Right ventricle myocardium inferior (tissue), 1 donor: ENCODE measurements at regions not wholly inside any gene's neighbourhood (a gene's known extent, or its start where the extent isn't known, plus 50 kb on each side); places are given as distances from the start of the nearest gene placed in this dataset.

Experiments used
- ATAC-seq: fragments of 200-7000 bp; cut with Tn5 transposase; one replicate; pipeline ENCODE4 v1.9.1; 2020; ENCODE audit warnings: mild to moderate bottlenecking, moderate library complexity
- DNase-seq: peaks from one replicate; pipeline ENCODE4 v3.0.0; 2021; ENCODE audit errors: missing footprints
- intact Hi-C: fragments of 100-400 bp; cut with DNase I; formaldehyde crosslinking; loops from one replicate; pipeline ENCODE4 v1.11.0; 2022
- donor health status: DM: no; HTN: yes; CAD: no; lungs with severe emphysema.

- intact Hi-C loops: loop anchor here (10.0 kb wide), 1 partner anchor 267 kb away; no protein-coding TSS in a partner anchor
- no peak for ATAC-seq
- no peak for DNase-seq
Measured at GRCh38 chr10:88117869-88118632, 254.6 kb downstream of the PTEN start.

- intact Hi-C loops: loop anchor here (10.0 kb wide), 1 partner anchor 266 kb away; no protein-coding TSS in a partner anchor
- no peak for ATAC-seq
- DNase-seq: no peak
Measured at GRCh38 chr10:88118729-88119128, 255.3 kb downstream of the PTEN start.

GRCh38 chr10:88119160-88119559 is 255.7 kb downstream of the PTEN start:
- intact Hi-C loops: loop anchor here (10.0 kb wide), 1 partner anchor 266 kb away; no protein-coding TSS in a partner anchor
- ATAC-seq (no peak), DNase-seq (no peak)

DNA sequence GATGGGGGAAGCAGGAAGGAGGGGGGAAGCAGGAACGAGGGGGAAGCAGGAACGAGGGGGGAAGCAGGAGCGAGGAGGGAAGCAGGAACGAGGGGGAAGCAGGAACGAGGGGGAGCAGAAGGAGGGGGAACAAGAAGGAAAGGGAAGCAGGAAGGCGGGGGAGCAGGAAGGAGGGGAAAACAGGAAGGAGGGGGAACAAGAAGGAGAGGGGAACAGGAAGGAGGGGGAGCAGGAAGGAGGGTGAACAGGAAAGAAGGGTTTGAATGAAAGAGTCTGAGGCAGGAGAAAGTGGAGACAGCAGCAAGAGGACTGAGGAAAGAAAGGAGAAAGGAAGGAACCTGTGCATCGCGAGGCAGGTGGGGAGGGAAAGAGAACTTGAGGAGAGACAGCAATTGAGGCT is 256.6 kb downstream of the PTEN start:
- ATAC-seq (no peak), DNase-seq (no peak)

GRCh38 chr10:88120599-88121333 is 257.3 kb downstream of the PTEN start:
- peak; percentile 46 for ATAC-seq
- intact Hi-C loops: no loop called here
- DNase-seq: no peak

More for the DNA sequence above, 256.6 kb downstream of the PTEN start:
- intact Hi-C loops: no loop called here

DNA sequence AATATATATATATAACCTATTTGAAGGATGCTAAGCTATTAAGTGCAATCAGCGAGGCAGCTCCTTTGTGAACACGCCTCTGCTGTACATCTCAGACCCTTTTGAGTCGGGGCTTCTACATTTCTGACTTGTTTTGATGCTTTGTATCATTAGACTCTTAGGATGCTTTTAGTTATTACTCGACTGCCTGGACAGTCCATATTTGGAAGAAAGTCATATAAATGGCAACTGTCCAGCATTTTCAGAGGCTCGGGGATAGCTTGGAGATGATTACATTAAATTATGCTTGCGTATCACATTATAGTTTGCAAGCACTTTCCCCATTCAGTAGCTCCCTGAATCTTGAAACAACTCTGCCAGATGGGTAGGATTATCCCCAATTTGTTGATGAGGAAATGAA is 257.9 kb downstream of the PTEN start:
- ATAC-seq: no peak
- intact Hi-C loops: no loop called here

GRCh38 chr10:88122145-88122544 is 258.7 kb downstream of the PTEN start:
- intact Hi-C loops: no loop called here
- no peak for ATAC-seq

More for the DNA sequence above, 257.9 kb downstream of the PTEN start:
- no peak for DNase-seq

GRCh38 chr10:88122576-88122975 is 259.2 kb downstream of the PTEN start:
- ATAC-seq (no peak), DNase-seq (no peak)
- intact Hi-C loops: no loop called here

More at GRCh38 chr10:88122145-88122544, 258.7 kb downstream of the PTEN start:
- DNase-seq: no peak

DNA sequence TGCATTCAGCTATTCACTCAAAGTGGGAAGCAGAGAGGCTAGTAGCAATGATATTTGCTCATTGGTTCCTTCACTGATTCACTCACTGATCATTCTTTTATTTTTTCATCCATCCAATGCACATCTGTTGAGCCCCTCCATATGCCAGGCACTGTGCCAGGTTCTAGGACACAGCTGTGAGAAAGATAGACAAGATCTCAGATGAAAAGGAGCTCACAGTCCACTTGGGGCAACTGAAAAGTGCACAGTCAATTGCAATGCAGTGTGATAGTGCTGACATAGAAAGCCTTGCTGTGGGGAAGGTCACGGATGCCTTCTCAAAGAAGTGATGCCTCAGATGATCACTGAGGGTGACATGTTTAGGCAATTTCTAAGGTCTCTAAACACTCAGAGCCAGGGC is 262.3 kb downstream of the PTEN start:
- ATAC-seq (no peak), DNase-seq (no peak)
- intact Hi-C loops: no loop called here

GRCh38 chr10:88126699-88127098 is 263.3 kb downstream of the PTEN start:
- ATAC-seq: no peak
- DNase-seq: no peak
- intact Hi-C loops: no loop called here

DNA sequence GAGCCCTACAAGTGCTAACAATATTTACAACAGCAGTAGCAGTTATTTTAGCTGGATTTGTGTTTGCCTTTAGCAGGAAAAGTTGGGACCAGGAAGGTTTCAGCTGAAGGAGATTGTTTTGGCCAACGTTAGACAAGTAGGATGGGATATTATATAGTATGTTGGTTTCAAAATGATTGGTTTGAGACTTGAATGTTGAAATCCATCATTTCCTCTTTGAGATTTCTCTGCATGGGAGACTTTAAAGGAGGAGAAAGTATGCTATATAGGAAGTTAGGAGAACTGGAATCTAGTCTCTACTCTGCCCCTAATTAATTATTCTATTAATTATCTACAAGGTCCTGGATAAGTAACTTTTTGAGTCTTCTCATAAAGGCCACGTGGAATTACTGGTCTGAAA is 263.8 kb downstream of the PTEN start:
- ATAC-seq: no peak
- no peak for DNase-seq
- intact Hi-C loops: no loop called here

DNA sequence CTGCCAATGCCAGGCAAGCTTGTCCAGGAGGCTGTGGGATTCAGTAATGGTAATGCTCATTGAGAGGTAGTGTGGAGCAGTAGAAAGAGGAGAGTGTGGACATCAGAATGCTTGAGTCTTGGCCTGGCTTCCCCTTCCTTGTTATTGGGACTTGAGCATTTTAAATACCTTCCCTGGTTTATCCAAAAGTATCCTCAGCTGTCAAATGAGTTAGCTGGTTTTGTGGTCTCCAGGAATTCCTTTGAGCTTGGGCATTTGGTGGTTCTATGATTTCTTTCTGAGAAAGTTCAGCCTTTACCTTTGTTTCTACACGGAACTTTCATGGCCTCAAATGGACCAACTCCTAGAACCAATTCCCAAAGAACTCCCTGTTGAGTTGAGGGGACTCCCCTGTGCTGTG is 264.3 kb downstream of the PTEN start:
- intact Hi-C loops: no loop called here
- DNase-seq (no peak), ATAC-seq (no peak)

DNA sequence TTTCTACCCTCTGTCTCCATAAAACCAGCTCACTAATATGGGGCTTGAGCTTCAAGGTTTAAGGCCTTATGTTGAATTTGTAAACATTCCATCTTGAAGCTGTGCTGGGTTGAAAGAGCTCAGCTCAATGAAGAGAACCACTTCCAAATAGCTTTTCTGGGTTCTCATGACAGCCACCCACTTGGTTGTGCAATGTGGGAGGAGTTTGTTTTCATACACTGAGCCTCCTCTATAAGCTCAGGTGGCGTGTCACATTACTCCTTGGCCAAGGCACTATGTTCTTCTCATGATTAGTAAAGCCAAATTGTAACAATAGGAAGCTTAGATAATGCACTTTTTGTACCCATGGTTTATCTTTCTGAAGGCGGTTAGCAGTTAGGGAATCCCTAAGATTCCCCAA is 265.6 kb downstream of the PTEN start:
- DNase-seq (no peak), ATAC-seq (no peak)
- intact Hi-C loops: no loop called here

DNA sequence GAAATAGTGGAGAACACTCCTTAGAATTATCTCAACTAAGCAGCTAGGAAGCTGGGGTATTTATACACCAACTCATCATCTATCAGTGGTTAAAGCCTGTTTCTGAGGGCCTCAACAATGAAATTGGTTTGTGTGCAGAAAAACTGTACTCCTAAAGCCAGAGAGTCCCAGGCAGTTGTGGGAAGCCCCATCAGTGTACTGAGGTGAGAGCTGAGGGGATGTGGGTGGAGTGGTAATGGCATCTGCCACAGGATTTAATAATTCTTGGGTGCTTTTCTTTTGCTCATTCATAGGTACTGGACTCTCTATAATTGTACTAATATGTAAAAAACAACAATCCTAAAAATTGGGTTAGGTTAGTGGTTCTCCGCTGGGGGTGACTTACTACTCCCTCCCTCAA is 267.5 kb downstream of the PTEN start:
- intact Hi-C loops: no loop called here
- DNase-seq: no peak
- no peak for ATAC-seq

DNA sequence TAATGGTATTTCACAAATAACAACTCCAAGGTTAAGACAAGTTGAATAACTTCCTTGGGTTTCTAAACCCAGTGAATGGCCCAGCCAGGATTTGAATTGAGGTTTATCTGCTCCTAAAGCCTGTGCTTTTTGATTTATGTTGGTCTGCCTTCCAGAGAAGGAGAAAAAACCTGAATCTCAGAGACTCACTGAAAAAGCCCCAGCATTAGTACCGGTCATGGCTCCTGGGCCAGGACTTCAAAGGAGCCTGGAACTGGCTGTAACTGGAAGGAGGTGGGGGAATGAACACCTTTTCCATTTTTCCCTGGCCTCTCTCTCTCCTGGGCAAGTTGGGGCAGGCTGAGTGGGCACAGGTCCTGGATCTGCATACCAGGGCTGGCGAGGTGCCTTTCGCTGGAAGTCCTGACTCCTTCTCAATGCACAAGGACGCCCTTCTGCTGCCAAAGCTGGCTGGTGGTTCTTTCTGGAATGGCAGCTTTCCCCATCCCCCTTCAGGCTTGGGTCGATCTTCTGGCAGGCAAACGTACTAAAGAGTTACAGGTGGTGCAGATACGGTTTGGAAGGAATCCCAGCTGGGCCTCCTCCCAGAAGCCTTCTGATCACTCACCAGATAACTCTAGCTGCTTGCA is 268.2 kb downstream of the PTEN start:
- intact Hi-C loops: no loop called here
- DNase-seq (no peak), ATAC-seq (peak; percentile 43)

- DNase-seq (no peak), ATAC-seq (no peak)
- intact Hi-C loops: no loop called here
Measured at GRCh38 chr10:88136712-88137111, 273.3 kb downstream of the PTEN start.

DNA sequence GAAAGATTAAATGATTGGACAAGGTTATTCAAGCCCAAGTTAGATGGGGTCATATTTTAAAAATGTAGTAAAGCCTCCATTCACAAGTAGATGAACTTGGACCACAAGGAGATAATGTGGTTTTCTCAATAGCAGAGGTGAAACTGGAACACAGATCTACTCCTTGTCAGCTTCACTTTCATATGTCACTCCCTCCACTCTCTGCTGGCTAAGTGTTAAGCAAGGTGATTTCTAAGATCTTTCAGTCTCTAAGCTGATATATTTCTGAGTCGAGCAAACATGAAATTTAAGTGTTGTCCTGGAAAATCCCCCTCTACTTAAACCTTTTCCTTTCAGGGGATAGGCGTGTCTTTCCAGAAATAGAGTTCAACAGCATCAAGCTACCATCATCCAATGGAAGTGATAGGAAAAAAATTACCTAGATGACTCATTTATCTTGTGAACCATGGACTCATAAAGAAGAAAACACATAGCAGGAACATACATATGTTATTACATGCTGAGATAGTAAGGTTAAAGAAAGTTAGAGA is 275.0 kb downstream of the PTEN start:
- DNase-seq: no peak
- intact Hi-C loops: no loop called here
- ATAC-seq: no peak

DNA sequence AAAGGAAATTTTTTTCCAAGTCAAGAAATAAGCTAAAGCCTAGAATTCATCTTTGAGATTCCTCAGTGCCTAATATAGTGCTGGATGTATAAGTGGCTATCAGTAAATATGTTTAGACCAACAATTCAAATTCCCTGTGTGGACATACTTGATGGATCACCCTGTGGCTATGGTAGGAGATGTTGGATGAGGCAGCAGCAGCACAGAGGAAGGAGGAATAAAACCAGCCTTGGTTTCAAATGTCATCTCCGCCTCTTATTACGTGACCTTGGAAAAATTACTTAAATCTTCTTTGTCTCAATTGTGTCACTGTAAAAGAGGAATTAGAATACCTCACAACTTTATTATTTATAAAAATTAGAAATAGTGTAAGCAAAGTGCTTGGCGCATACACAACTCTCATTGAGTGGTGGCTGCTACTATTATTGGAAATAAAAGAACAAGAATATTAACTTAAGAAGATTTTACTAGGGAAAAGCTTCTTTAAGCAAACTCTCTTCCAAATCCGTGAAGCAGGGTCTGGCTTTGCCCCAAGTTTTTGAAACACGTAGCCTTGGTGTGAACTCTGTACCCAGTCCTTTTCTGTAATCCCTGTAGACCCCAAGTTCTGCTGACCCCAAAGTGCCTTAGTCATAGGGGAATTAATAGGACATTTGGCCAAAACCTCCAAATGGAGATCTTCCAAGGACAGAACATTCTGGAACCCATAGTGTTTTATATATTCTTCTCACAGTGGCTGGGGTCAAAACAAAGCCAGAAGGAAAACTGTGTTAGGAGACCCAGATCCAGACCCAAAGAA is 283.8 kb downstream of the PTEN start:
- ATAC-seq: peak; percentile 92
- no peak for DNase-seq
- intact Hi-C loops: loop anchor here (5.0 kb wide), 3 partner anchors 80 to 105 kb away; no protein-coding TSS in a partner anchor

DNA sequence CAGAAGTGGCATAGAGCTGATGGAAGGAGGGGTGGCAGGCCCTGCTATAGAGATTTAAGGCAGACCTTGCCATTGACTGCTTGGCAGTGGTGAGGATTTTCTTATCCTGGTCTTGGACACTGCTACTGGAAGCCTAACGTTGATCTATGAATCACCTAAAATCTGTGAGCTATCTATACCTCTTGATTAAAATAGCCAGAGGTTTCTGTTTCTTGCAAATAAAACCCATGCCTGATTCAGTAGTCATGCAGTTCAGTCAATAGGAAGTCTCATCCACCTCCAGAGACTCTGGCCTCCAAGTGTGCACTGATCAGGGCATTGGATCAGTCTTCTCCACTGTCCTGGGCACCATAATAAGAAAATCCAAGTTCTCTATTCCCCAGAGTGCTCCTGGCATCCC is 286.5 kb downstream of the PTEN start:
- ATAC-seq (no peak), DNase-seq (no peak)
- intact Hi-C loops: loop anchor here (5.0 to 10.0 kb wide), 4 partner anchors 77 to 395 kb away; no protein-coding TSS in a partner anchor
